RWPE1 (cell line): ENCODE measurements at regions not wholly inside any gene's neighbourhood (a gene's known extent, or its start where the extent isn't known, plus 50 kb on each side); places are given as distances from the start of the nearest gene placed in this dataset.

Experiments used
- CTCF ChIA-PET: fragments of 350-600 bp; sonication (Branson Sonifier 250); formaldehyde crosslinking; extraction: SDS; loops from one replicate; lab custom pipeline; 2021; lab: Yijun Ruan, JAX
- POLR2A ChIA-PET: fragments of 400-600 bp; formaldehyde crosslinking; extraction: SDS; loops from one replicate; lab custom pipeline; 2020; ENCODE audit warnings: antibody characterized with exemption; ENCODE audit not compliant: low non-redundant PET; lab: Yijun Ruan, JAX
- DNase-seq: peaks from one replicate; pipeline ENCODE4 v3.0.0; 2012; ENCODE audit warnings: low spot score
- H3K27ac ChIP-seq: fragments of 450-650 bp; 2 replicates; pipeline ENCODE4 v1.5.1; 2017
- TF ChIP-seq, protein P1 (sequence below): fragments of 450-650 bp; conservative IDR thresholded peaks from 2 replicates; pipeline ENCODE4 v1.5.1; 2017; ENCODE audit warnings: low read depth, mild to moderate bottlenecking

DNA sequence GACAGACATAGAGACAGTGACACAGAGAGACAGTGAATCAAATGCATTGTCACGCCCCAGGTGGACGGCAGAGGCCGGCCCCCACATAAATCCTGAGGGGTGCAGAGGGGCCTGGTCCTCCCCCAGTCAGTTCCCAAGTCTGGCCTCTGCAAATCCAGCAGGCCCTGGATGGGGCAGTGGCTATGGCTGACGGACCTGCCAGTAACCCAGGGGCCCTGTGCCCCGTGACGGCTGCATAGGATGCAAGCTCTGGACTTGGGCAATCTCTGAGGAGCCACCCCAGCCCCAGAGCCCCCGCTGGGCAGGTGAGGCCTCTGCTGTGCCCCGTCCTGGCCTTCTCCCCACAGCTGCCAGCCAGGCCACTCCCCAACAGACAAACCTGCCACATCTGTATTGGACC, 204.5 kb downstream of the BRD1 start:
- ChIA-PET CTCF (no interaction called here), POLR2A (no interaction called here)
- H3K27ac ChIP-seq: no peak overlapping the region
- no peak for DNase-seq
- TF ChIP-seq, protein P1, sequence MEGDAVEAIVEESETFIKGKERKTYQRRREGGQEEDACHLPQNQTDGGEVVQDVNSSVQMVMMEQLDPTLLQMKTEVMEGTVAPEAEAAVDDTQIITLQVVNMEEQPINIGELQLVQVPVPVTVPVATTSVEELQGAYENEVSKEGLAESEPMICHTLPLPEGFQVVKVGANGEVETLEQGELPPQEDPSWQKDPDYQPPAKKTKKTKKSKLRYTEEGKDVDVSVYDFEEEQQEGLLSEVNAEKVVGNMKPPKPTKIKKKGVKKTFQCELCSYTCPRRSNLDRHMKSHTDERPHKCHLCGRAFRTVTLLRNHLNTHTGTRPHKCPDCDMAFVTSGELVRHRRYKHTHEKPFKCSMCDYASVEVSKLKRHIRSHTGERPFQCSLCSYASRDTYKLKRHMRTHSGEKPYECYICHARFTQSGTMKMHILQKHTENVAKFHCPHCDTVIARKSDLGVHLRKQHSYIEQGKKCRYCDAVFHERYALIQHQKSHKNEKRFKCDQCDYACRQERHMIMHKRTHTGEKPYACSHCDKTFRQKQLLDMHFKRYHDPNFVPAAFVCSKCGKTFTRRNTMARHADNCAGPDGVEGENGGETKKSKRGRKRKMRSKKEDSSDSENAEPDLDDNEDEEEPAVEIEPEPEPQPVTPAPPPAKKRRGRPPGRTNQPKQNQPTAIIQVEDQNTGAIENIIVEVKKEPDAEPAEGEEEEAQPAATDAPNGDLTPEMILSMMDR: no peak

DNA sequence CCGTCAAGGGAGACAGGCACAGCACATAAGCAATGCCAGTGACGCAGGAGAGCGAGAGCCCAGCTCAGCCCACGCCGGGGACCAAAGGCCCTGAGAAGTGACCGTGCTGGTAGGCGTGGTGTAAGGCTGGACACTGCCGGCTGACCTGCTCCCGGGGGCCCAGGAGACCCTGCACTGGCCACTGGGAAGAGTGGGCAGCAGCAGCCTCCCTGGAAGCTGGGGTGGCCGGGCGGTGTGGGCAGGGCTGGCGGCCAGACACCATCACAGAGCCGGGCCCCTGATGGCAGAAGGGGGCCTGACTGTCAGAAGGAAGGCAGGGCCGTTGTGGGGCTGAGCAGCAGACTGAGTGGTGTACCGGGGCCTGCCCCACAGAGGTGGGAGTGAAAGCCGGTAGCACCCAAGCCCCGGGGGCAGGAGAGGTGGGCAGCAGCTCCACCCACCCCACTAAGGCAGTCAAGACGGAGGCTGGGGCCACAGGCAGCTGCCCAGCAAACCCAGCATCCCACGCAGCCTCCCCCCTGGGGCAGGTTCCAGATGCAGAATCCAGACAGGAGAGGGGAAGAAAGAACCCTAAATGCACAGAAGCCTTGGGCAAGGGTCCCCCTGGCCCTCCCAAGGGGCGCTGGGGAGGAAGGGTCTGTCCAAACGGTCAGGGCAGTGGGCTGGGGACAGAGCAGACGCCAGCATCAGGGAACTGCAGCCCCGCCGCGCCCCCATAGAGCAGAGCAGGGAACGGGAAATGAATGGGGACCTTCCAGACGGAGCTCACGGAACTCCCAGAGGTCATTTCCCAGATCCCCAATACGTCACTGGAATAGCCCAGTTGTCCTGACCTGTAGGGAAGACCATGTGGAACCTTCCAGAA, 205.2 kb downstream of the BRD1 start:
- ChIA-PET POLR2A (no interaction called here), CTCF (no interaction called here)
- DNase-seq: no peak
- TF ChIP-seq, protein P1: no peak
- H3K27ac ChIP-seq: no peak overlapping the region

DNA sequence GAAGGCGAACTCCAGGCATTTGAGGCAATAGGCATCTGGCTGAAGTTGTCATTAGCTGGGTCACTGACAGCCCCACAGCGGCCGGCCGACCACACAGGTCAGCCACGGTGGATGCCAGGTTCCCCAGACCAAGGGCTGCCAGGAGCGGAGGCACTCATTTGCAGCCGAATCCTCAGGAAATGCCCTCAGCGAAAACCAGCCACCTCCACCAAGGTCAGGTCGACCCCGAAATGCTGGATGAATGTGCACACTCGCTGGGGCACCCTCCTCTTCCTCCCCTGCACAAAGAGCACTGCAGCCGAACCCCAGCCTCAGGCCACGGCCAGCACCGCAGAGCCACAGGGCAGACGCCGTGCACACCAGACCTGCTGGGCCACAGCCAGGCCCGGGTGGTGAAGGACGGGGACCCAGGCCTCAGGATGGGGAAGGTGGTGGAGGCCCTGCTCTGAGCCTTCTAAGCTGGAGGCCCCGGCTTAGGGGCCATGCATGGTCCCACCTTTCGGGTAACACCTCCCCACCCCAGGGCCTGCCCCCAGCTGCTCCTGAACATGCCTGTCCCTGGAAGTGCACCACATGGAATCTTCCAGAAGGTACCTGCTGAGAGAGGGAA, 206.0 kb downstream of the BRD1 start:
- TF ChIP-seq, protein P1: no peak
- H3K27ac ChIP-seq: no peak overlapping the region
- CTCF ChIA-PET: no interaction called here
- POLR2A ChIA-PET: no interaction called here
- no peak for DNase-seq

DNA sequence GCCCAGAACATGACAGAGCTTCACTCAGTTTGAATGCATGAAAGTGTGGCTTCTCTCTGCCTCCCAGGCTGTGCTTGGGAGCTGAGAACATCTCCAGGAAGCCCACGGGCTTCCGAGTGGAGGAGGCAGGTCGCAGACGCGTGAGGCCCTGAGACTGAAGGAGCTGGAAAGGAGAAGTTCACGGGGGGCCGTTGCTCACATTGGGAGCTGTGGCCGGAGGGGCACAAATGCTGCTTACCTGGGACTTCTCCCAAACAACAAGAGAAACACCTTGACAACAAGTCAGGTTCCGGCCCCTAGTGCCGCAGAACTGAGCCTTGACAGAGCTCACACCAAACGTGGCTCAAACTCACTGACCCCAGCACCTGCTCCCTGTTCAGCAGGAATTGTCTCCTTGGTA, 207.0 kb downstream of the BRD1 start:
- ChIA-PET CTCF (no interaction called here), POLR2A (no interaction called here)
- TF ChIP-seq, protein P1: no peak
- DNase-seq: no peak
- no peak overlapping the region for H3K27ac ChIP-seq

DNA sequence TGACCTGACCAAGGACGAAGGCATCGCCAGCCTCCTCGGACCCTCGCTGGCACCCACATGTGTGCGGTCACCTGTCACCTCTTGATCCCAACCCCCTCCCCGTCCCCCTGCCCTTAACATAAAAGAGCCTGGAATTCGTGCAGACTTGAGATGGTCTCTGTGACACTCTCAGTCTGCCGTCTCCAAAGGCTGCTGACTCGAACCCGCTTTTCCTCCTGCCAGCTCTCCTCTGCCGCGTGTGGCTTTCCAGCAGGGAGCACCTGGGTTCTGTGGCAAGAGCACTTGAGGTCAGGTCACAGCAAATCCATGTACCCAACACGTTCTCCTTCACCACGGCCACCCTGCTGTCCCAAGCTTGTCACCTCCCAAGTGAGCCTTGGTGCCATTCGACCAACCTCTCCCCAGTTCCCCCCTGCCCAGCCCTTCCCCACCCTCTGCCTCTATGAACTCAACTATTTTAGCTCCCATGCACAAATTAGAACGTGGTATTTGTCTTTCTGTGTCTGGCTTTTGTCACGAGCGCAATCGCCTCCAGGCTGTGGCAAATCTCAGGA, 207.6 kb downstream of the BRD1 start:
- no peak for DNase-seq
- ChIA-PET POLR2A (no interaction called here), CTCF (no interaction called here)
- H3K27ac ChIP-seq: no peak overlapping the region
- TF ChIP-seq, protein P1: no peak

DNA sequence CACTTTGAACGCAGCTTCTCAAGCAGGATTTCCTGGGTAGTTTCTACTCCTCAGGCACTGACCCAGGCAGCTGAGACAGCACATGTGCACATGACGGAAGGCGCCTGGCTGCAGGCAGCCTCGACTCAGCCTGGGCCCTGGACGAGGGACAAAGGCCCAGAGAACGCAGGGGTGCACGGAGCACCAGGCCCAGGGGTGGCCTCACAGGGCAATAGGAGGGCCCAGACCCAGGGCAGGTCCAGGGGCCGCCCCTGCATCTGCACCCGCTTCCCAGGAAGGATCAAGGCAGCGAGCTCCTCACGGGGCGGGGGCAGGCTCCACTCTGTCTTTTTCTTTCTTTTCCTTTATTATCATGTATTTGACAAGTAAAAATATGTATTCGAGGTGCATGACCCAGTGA, 208.4 kb downstream of the BRD1 start:
- ChIA-PET CTCF (no interaction called here), POLR2A (no interaction called here)
- DNase-seq: no peak
- H3K27ac ChIP-seq: no peak overlapping the region
- TF ChIP-seq, protein P1: no peak
